ENCODE measurements at regions not wholly inside any gene's neighbourhood (a gene's known extent, or its start where the extent isn't known, plus 50 kb on each side); places are given as distances from the start of the nearest gene placed in this dataset.

DNA sequence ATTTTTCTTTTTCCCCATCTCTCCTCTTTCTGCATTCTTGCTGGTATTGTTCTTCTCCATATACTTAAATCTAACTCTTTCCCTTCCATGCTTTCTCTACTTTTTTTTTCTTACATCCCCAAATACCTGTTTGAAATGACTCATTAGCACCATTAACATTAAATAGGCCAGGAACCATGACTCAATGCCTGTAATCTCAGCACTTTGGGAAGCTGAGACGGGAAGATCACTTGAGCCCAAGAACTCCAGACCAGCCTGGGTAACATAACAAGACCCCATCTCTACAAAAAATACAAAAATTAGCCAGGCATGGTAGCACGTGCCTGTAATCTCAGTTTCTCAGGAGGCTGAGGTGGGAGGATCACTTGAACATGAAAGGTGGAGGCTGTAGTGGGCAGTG, 1026.8 kb downstream of the GATA3 start:
- TF ChIP-seq, protein P1, sequence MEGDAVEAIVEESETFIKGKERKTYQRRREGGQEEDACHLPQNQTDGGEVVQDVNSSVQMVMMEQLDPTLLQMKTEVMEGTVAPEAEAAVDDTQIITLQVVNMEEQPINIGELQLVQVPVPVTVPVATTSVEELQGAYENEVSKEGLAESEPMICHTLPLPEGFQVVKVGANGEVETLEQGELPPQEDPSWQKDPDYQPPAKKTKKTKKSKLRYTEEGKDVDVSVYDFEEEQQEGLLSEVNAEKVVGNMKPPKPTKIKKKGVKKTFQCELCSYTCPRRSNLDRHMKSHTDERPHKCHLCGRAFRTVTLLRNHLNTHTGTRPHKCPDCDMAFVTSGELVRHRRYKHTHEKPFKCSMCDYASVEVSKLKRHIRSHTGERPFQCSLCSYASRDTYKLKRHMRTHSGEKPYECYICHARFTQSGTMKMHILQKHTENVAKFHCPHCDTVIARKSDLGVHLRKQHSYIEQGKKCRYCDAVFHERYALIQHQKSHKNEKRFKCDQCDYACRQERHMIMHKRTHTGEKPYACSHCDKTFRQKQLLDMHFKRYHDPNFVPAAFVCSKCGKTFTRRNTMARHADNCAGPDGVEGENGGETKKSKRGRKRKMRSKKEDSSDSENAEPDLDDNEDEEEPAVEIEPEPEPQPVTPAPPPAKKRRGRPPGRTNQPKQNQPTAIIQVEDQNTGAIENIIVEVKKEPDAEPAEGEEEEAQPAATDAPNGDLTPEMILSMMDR (IDR thresholded peaks at IDR 0.05; ENCODE audit: poor library complexity), result no peak
- no peak for TF ChIP-seq EZH2 (IDR thresholded peaks at IDR 0.05; ENCODE audit: borderline replicate concordance)
